ENCODE measurements at regions not wholly inside any gene's neighbourhood (a gene's known extent, or its start where the extent isn't known, plus 50 kb on each side); places are given as distances from the start of the nearest gene placed in this dataset.
"Not testable (repeated sequence)": the region's sequence is repeated elsewhere in the genome, so short reads cannot be mapped to it uniquely, and the experiment has no call there.

GRCh38 chr2:207341112-207341750, 175.5 kb upstream of the KLF7 start:
- Histone ChIP-seq H3K9me3 (ENCODE audit: low read depth) (no peaks in the 10 kb centered on the region), H4K20me1 (ENCODE audit: insufficient read depth, poor library complexity, severe bottlenecking) (no peaks in the 10 kb centered on the region), H3K9me2 (replicated peaks; ENCODE audit: insufficient read depth) (no peaks in the 10 kb centered on the region), H3K27me3 (no peaks in the 10 kb centered on the region), H3K4me3 (no peak overlapping the region), H3K79me2 (no peaks in the 10 kb centered on the region), H2AFZ (no peak overlapping the region), H3K4me1 (ENCODE audit: insufficient read depth) (no peaks in the 10 kb centered on the region), H3K4me2 (no peak overlapping the region), H3K27ac (no peak overlapping the region), H3K36me3 (replicated peaks; ENCODE audit: insufficient read depth, low read depth) (no peaks in the 10 kb centered on the region)
- TF ChIP-seq, protein P1, sequence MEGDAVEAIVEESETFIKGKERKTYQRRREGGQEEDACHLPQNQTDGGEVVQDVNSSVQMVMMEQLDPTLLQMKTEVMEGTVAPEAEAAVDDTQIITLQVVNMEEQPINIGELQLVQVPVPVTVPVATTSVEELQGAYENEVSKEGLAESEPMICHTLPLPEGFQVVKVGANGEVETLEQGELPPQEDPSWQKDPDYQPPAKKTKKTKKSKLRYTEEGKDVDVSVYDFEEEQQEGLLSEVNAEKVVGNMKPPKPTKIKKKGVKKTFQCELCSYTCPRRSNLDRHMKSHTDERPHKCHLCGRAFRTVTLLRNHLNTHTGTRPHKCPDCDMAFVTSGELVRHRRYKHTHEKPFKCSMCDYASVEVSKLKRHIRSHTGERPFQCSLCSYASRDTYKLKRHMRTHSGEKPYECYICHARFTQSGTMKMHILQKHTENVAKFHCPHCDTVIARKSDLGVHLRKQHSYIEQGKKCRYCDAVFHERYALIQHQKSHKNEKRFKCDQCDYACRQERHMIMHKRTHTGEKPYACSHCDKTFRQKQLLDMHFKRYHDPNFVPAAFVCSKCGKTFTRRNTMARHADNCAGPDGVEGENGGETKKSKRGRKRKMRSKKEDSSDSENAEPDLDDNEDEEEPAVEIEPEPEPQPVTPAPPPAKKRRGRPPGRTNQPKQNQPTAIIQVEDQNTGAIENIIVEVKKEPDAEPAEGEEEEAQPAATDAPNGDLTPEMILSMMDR (IDR thresholded peaks at IDR 0.05; ENCODE audit: poor library complexity) = no peak
- no peak for TF ChIP-seq EZH2phosphoT487 (IDR thresholded peaks at IDR 0.05; ENCODE audit: low read depth, severe bottlenecking, unreplicated experiment)
- no peak for TF ChIP-seq EZH2 (IDR thresholded peaks at IDR 0.05; ENCODE audit: borderline replicate concordance)
- 49% methylated on average over 9 of the region's 9 CpGs for WGBS (ENCODE audit: low lambda C conversion rate, missing lambda C conversion rate)
- DNase-seq (ENCODE audit: low spot score) = no peak

DNA sequence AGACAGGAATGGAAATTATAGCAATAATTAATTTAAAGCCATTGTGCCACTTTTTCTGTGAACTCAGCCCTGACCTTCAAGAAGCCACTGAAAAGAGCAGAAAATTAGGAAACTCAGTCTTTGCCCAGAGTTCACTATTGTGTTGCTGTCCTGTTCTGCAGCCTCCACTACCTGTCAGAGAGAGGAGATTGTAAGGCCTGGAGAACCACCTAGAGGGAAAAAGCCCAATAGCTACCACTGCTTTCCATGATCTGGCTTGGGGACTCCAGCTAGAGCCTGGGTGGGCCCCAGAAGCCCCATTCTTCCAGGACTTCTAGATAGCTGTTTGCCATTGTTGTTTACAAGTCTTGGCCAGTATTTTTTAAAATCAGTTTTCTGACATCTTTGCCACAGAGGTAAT, 176.1 kb upstream of the KLF7 start:
- Histone ChIP-seq H3K36me3 (replicated peaks; ENCODE audit: insufficient read depth, low read depth) (no peaks in the 10 kb centered on the region), H2AFZ (no peak overlapping the region), H3K79me2 (no peaks in the 10 kb centered on the region), H3K4me2 (no peak overlapping the region), H3K27ac (no peak overlapping the region), H3K4me1 (ENCODE audit: insufficient read depth) (no peaks in the 10 kb centered on the region), H3K27me3 (no peaks in the 10 kb centered on the region), H3K9me2 (replicated peaks; ENCODE audit: insufficient read depth) (no peaks in the 10 kb centered on the region), H3K9me3 (ENCODE audit: low read depth) (no peaks in the 10 kb centered on the region), H4K20me1 (ENCODE audit: insufficient read depth, poor library complexity, severe bottlenecking) (no peaks in the 10 kb centered on the region), H3K4me3 (no peak overlapping the region)
- no peak for TF ChIP-seq EZH2 (IDR thresholded peaks at IDR 0.05; ENCODE audit: borderline replicate concordance)
- no peak for TF ChIP-seq EZH2phosphoT487 (IDR thresholded peaks at IDR 0.05; ENCODE audit: low read depth, severe bottlenecking, unreplicated experiment)
- TF ChIP-seq, protein P1 (IDR thresholded peaks at IDR 0.05; ENCODE audit: poor library complexity) = peak; percentile 6
- DNase-seq (ENCODE audit: low spot score) = no peak

DNA sequence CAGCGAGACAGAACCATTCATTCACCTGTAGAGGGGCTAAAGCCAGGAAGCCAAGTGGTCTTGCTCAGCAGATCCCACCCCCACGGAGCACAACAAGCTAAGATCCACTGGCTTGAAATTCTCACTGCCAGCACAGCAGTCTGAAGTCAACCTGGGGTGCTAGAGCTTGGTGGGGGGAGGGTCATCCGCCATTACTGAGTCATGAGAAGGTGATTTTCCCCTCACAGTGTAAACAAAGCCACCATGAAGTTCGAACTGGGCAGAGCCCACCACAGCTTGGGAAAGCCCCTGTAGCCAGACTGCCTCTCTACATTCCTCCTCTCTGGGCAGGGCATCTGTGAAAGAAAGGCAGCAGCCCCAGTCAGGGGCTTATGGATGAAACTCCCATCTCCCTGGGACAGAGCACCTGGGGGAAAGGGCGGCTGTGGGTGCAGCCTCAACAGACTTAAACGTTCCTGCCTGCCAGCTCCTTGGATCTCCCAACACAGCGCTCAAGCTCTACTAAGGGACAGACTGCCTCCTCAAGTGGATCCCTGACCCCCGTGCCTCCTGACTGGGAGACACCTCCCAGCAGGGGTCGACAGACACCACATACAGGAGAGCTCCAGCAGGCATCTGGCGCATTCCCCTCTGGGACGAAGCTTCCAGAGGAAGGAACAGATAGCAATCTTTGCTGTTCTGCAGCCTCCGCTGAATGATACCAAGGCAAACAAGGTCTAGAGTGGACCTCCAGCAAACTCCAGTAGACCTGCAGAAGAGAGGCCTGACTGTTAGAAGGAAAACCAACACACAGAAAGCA, 179.0 kb upstream of the KLF7 start:
- H3K79me2 ChIP-seq; H3K9me3 ChIP-seq (ENCODE audit: low read depth); H2AFZ ChIP-seq; H4K20me1 ChIP-seq (ENCODE audit: insufficient read depth, poor library complexity, severe bottlenecking); H3K36me3 ChIP-seq (replicated peaks; ENCODE audit: insufficient read depth, low read depth); H3K4me1 ChIP-seq (ENCODE audit: insufficient read depth); H3K27me3 ChIP-seq; DNase-seq (ENCODE audit: low spot score); H3K4me2 ChIP-seq; H3K9me2 ChIP-seq (replicated peaks; ENCODE audit: insufficient read depth); H3K27ac ChIP-seq; H3K4me3 ChIP-seq: not testable (repeated sequence)
- 73% methylated on average over 12 of the region's 12 CpGs for WGBS (ENCODE audit: low lambda C conversion rate, missing lambda C conversion rate)

- Histone ChIP-seq H2AFZ (no peak overlapping the region), H4K20me1 (ENCODE audit: insufficient read depth, poor library complexity, severe bottlenecking) (no peaks in the 10 kb centered on the region), H3K27ac (no peak overlapping the region), H3K9me2 (replicated peaks; ENCODE audit: insufficient read depth) (no peaks in the 10 kb centered on the region), H3K4me1 (ENCODE audit: insufficient read depth) (no peaks in the 10 kb centered on the region), H3K79me2 (no peaks in the 10 kb centered on the region), H3K4me3 (no peak overlapping the region), H3K27me3 (no peaks in the 10 kb centered on the region), H3K36me3 (replicated peaks; ENCODE audit: insufficient read depth, low read depth) (no peaks in the 10 kb centered on the region), H3K9me3 (ENCODE audit: low read depth) (no peaks in the 10 kb centered on the region), H3K4me2 (no peak overlapping the region)
- DNase-seq (ENCODE audit: low spot score) = no peak
- 91% methylated on average over 1 of the region's 1 CpG for WGBS (ENCODE audit: low lambda C conversion rate, missing lambda C conversion rate)
- no peak for TF ChIP-seq EZH2 (IDR thresholded peaks at IDR 0.05; ENCODE audit: borderline replicate concordance)
- TF ChIP-seq, protein P1 (IDR thresholded peaks at IDR 0.05; ENCODE audit: poor library complexity) = no peak
- TF ChIP-seq EZH2phosphoT487 (IDR thresholded peaks at IDR 0.05; ENCODE audit: low read depth, severe bottlenecking, unreplicated experiment) = no peak
These were observed 178.6 kb upstream of the CREB1 start for GRCh38 chr2:207351171-207351570.
